Cardiac fibroblast (primary cell): ENCODE measurements at regions not wholly inside any gene's neighbourhood (a gene's known extent, or its start where the extent isn't known, plus 50 kb on each side); places are given as distances from the start of the nearest gene placed in this dataset.

Experiments
- DNase-seq, 2 donors: peaks; one replicate each; pipeline versions ENCODE4 v3.0.0 to v3.0.0-alpha.2; 2010; ENCODE audit warnings: low read depth in 2 of 2
- H3K4me3 ChIP-seq, 2 donors: replicated peaks in 1 of 2; 1 replicate in 1 of 2; 2 replicates in 1 of 2; pipeline ENCODE4 v1.5.1; 2011; ENCODE audit warnings: low read depth in 2 of 2, low read length in 2 of 2, mild to moderate bottlenecking in 2 of 2, moderate library complexity in 1 of 2
- TF ChIP-seq, protein P1 (sequence below): IDR thresholded peaks from one replicate; pipeline ENCODE4 v1.5.1; 2011; ENCODE audit warnings: low read depth, mild to moderate bottlenecking, low read length, inconsistent platforms

GRCh38 chr20:21921251-21921650 is 215.8 kb downstream of the PAX1 start:
- TF ChIP-seq, protein P1, sequence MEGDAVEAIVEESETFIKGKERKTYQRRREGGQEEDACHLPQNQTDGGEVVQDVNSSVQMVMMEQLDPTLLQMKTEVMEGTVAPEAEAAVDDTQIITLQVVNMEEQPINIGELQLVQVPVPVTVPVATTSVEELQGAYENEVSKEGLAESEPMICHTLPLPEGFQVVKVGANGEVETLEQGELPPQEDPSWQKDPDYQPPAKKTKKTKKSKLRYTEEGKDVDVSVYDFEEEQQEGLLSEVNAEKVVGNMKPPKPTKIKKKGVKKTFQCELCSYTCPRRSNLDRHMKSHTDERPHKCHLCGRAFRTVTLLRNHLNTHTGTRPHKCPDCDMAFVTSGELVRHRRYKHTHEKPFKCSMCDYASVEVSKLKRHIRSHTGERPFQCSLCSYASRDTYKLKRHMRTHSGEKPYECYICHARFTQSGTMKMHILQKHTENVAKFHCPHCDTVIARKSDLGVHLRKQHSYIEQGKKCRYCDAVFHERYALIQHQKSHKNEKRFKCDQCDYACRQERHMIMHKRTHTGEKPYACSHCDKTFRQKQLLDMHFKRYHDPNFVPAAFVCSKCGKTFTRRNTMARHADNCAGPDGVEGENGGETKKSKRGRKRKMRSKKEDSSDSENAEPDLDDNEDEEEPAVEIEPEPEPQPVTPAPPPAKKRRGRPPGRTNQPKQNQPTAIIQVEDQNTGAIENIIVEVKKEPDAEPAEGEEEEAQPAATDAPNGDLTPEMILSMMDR, result no peak
- no peak for DNase-seq
- H3K4me3 ChIP-seq, result no peak overlapping the region

- no peak for DNase-seq
- no peak overlapping the region for H3K4me3 ChIP-seq
- TF ChIP-seq, protein P1, result no peak
Measured at GRCh38 chr20:21920211-21920610, 214.7 kb downstream of the PAX1 start.

DNA sequence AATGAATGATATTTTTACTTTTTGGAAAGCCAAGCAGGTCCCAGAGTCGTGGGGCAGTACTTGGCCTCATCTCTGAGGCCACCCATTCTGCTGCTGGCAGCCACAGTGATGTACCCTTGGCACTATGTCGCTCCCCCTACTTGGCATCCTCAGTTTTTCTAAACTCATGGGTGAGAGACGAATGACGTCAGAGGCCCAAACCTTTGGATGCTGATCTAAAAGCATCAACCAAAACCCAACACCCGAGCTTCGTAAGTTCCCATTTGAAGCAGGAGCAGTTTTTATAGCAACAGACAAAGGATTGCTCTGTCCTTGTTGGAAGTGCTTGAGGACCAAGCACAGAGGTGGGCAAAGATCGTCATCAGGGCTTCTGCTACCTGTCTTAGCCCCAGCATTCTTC is 212.9 kb downstream of the PAX1 start:
- DNase-seq, result no peak
- TF ChIP-seq, protein P1, result no peak
- H3K4me3 ChIP-seq, result no peak overlapping the region

DNA sequence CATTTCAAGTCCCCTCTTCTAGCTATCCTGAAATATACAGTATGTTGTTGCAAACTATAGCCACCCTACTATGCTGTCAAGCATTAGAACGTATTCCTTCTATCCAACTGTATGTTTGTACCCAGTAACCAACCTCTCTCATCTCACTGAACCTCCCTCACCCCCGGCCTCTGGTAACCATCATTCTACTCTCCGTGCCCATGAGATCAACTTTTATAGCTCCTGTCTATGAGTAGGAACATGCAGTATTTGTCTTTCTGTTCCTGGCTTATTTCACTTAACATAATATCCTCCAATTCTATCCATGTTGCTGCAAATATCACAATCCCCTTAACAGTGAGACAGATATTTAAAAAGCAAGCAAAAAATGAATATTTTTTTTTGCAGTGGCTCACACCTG is 196.9 kb downstream of the PAX1 start:
- DNase-seq, result no peak
- TF ChIP-seq, protein P1, result no peak
- H3K4me3 ChIP-seq, result no peak overlapping the region

- DNase-seq, result no peak
- H3K4me3 ChIP-seq, result no peak overlapping the region
- TF ChIP-seq, protein P1, result no peak
Measured at GRCh38 chr20:21901470-21902275, 196.2 kb downstream of the PAX1 start.

DNA sequence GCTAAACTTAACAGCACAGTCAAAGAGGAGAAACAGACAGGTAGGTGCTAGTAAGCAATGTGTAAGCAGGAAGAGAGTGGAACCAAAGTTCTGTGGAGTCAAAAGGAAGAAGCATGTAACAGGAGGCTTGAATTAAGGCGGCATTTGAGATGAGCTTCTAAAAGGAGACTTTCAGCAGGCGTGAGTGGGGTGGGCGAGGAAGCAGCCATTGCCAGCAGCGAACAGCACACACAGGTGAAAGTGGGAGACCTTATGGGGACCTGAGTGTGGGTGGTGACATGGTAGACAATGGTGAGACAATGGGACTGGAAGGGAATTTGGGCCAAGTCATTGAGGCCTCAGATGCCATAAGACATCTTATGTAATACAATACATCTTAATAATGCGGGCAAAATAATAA is 195.0 kb downstream of the PAX1 start:
- TF ChIP-seq, protein P1, result no peak
- H3K4me3 ChIP-seq, result no peak overlapping the region
- no peak for DNase-seq

- H3K4me3 ChIP-seq, result no peak overlapping the region
- no peak for DNase-seq
- TF ChIP-seq, protein P1, result no peak
Measured at GRCh38 chr20:21874921-21875320, 169.5 kb downstream of the PAX1 start.
